Liver (tissue), 8 donors: ENCODE measurements at regions not wholly inside any gene's neighbourhood (a gene's known extent, or its start where the extent isn't known, plus 50 kb on each side); places are given as distances from the start of the nearest gene placed in this dataset.

Experiments used
- DNase-seq: peaks from one replicate; pipeline ENCODE4 v3.0.0-alpha.2; 2017; ENCODE audit warnings: low spot score
- H3K27ac ChIP-seq, 2 donors: one replicate each; pipeline ENCODE4 v1.7.0; 2013; ENCODE audit warnings: inconsistent platforms in 2 of 2, low read length in 2 of 2, control low read depth in 1 of 2, low read depth in 1 of 2, mild to moderate bottlenecking in 1 of 2
- H3K27me3 ChIP-seq, 4 donors: one replicate each; pipeline versions ENCODE4 v1.6.1 to v1.7.0; 2013; ENCODE audit warnings: low read length in 3 of 4, inconsistent platforms in 1 of 4, mild to moderate bottlenecking in 1 of 4, moderate library complexity in 1 of 4; ENCODE audit not compliant: control insufficient read depth in 4 of 4, insufficient read depth in 4 of 4
- H3K36me3 ChIP-seq, 4 donors: one replicate each; pipeline versions ENCODE4 v1.6.1 to v1.7.0; 2013; ENCODE audit warnings: low read length in 3 of 4, mild to moderate bottlenecking in 3 of 4, low read depth in 1 of 4, moderate library complexity in 1 of 4; ENCODE audit not compliant: control insufficient read depth in 4 of 4, insufficient read depth in 3 of 4
- H3K4me1 ChIP-seq, 4 donors: one replicate each; pipeline versions ENCODE4 v1.6.1 to v1.7.0; 2013; ENCODE audit warnings: low read length in 3 of 4, mild to moderate bottlenecking in 3 of 4, moderate library complexity in 1 of 4; ENCODE audit not compliant: control insufficient read depth in 4 of 4, insufficient read depth in 4 of 4
- H3K4me3 ChIP-seq, 3 donors: one replicate each; pipeline versions ENCODE4 v1.6.1 to v1.7.0; 2013; ENCODE audit warnings: low read length in 3 of 3, control low read depth in 1 of 3, low read depth in 1 of 3, mild to moderate bottlenecking in 1 of 3
- H3K9ac ChIP-seq, 2 donors: one replicate each; pipeline ENCODE4 v1.7.0; 2013; ENCODE audit warnings: low read length in 2 of 2, mild to moderate bottlenecking in 2 of 2, moderate library complexity in 2 of 2, control low read depth in 1 of 2, low read depth in 1 of 2
- H3K9me3 ChIP-seq, 4 donors: one replicate each; pipeline versions ENCODE4 v1.6.1 to v1.7.0; 2013; ENCODE audit warnings: low read length in 3 of 4; ENCODE audit not compliant: control insufficient read depth in 4 of 4
- CTCF ChIP-seq: fragments of 150-350 bp; IDR thresholded peaks from 2 replicates; pipeline ENCODE4 v1.5.1; 2017; ENCODE audit warnings: improper control_type of control experiment, low read depth, low read length; ENCODE audit not compliant: missing input control
- EGR1 ChIP-seq, 2 donors: IDR thresholded peaks; 2 replicates each; pipeline ENCODE4 v1.6.1; 2016 to 2018; ENCODE audit warnings: antibody characterized with exemption in 2 of 2, low read depth in 2 of 2
- FOXA1 ChIP-seq: IDR thresholded peaks from 2 replicates; pipeline ENCODE4 v1.6.1; 2016; ENCODE audit warnings: antibody characterized with exemption
- FOXA2 ChIP-seq: IDR thresholded peaks from 2 replicates; pipeline ENCODE4 v1.6.1; 2016; ENCODE audit warnings: antibody characterized with exemption
- GABPA ChIP-seq, 2 donors: IDR thresholded peaks in 1 of 2; conservative IDR thresholded peaks in 1 of 2; 2 replicates each; pipeline ENCODE4 v1.6.1; 2016; ENCODE audit warnings: antibody characterized with exemption in 2 of 2, mild to moderate bottlenecking in 1 of 2, moderate library complexity in 1 of 2
- HNF4A ChIP-seq, 2 donors: conservative IDR thresholded peaks; 2 replicates each; pipeline ENCODE4 v1.6.1; 2016; ENCODE audit warnings: antibody characterized with exemption in 2 of 2, mild to moderate bottlenecking in 2 of 2
- HNF4G ChIP-seq: IDR thresholded peaks from 2 replicates; pipeline ENCODE4 v1.6.1; 2016; ENCODE audit warnings: antibody characterized with exemption
- JUND ChIP-seq, 2 donors: IDR thresholded peaks; 2 replicates each; pipeline ENCODE4 v1.6.1; 2016; ENCODE audit warnings: antibody characterized with exemption in 2 of 2
- MAX ChIP-seq: IDR thresholded peaks from 2 replicates; pipeline ENCODE4 v1.6.1; 2016; ENCODE audit warnings: antibody characterized with exemption
- NR2F2 ChIP-seq: IDR thresholded peaks from 2 replicates; pipeline ENCODE4 v1.6.1; 2016; ENCODE audit warnings: antibody characterized with exemption
- RAD21 ChIP-seq, 2 donors: IDR thresholded peaks; 2 replicates each; pipeline ENCODE4 v1.6.1; 2016; ENCODE audit warnings: antibody characterized with exemption in 2 of 2, mild to moderate bottlenecking in 2 of 2
- RXRA ChIP-seq, 2 donors: IDR thresholded peaks; 2 replicates each; pipeline ENCODE4 v1.6.1; 2017 to 2018; ENCODE audit warnings: antibody characterized with exemption in 2 of 2, mild to moderate bottlenecking in 1 of 2
- SP1 ChIP-seq: IDR thresholded peaks from 2 replicates; pipeline ENCODE4 v1.6.1; 2018; ENCODE audit warnings: antibody characterized with exemption, mild to moderate bottlenecking
- TAF1 ChIP-seq: conservative IDR thresholded peaks from 2 replicates; pipeline ENCODE4 v1.6.1; 2016; ENCODE audit warnings: antibody characterized with exemption, mild to moderate bottlenecking
- YY1 ChIP-seq: IDR thresholded peaks from 2 replicates; pipeline ENCODE4 v1.6.1; 2016; ENCODE audit warnings: antibody characterized with exemption, mild to moderate bottlenecking
- ZBTB33 ChIP-seq: IDR thresholded peaks from 2 replicates; pipeline ENCODE4 v1.6.1; 2016; ENCODE audit warnings: antibody characterized with exemption
- WGBS: extraction: QIAGEN DNeasy Blood & Tissue Kit; methylation state at CpG from one replicate; pipeline ENCODE4 v1.1.7; 2013; 5-methylcytosine and 5-hydroxymethylcytosine counted together
- donor health status: healthy.
- donor health status: healthy.
- donor health status: healthy.
- donor health status: healthy.
- donor health status: healthy.

GRCh38 chr5:87598460-87598859 lies 185.7 kb upstream of the CCNH start (continued):
- TF ChIP-seq ZBTB33 = no peak
- no peak for TF ChIP-seq GABPA (IDR thresholded peaks at IDR 0.05 in 1 of 2, conservative IDR thresholded peaks at IDR 0.05 in 1 of 2)
- TF ChIP-seq NR2F2 = no peak
- no peak for TF ChIP-seq HNF4G
- no peak for TF ChIP-seq HNF4A (conservative IDR thresholded peaks at IDR 0.05)

GRCh38 chr5:87594566-87594965 lies 181.8 kb upstream of the CCNH start:
- WGBS = 55% methylated on average over 1 of the region's 1 CpG
- no peak overlapping the region for H3K4me3 ChIP-seq
- DNase-seq = no peak
- H3K27ac ChIP-seq = no peak overlapping the region
- H3K4me1 ChIP-seq = no peaks in the 10 kb centered on the region
- H3K9me3 ChIP-seq = no peaks in the 10 kb centered on the region
- no peak overlapping the region for H3K9ac ChIP-seq
- no peaks in the 10 kb centered on the region for H3K27me3 ChIP-seq
- H3K36me3 ChIP-seq = no peaks in the 10 kb centered on the region
- no peak for TF ChIP-seq EGR1 (IDR thresholded peaks at IDR 0.05; ENCODE audit: low read depth in 2 of 2)
- no peak for TF ChIP-seq RXRA (IDR thresholded peaks at IDR 0.05)
- TF ChIP-seq FOXA2 = no peak
- TF ChIP-seq YY1 = no peak
- no peak for TF ChIP-seq SP1
- no peak for TF ChIP-seq FOXA1
- no peak for TF ChIP-seq HNF4A (conservative IDR thresholded peaks at IDR 0.05)
- no peak for TF ChIP-seq ZBTB33
- no peak for TF ChIP-seq NR2F2
- TF ChIP-seq RAD21 (IDR thresholded peaks at IDR 0.05) = no peak
- TF ChIP-seq GABPA (IDR thresholded peaks at IDR 0.05 in 1 of 2, conservative IDR thresholded peaks at IDR 0.05 in 1 of 2) = no peak
- TF ChIP-seq TAF1 = no peak
- no peak for TF ChIP-seq CTCF
- TF ChIP-seq JUND (IDR thresholded peaks at IDR 0.05) = no peak
- no peak for TF ChIP-seq MAX
- no peak for TF ChIP-seq HNF4G

- no peak for TF ChIP-seq JUND (IDR thresholded peaks at IDR 0.05)
- TF ChIP-seq YY1 = no peak
- TF ChIP-seq FOXA2 = no peak
- no peak for TF ChIP-seq TAF1
- TF ChIP-seq CTCF = no peak
- TF ChIP-seq NR2F2 = no peak
- Histone ChIP-seq H3K9me3 (no peaks in the 10 kb centered on the region), H3K36me3 (no peaks in the 10 kb centered on the region), H3K9ac (no peak overlapping the region), H3K27ac (no peak overlapping the region), H3K27me3 (no peaks in the 10 kb centered on the region), H3K4me1 (no peaks in the 10 kb centered on the region), H3K4me3 (no peak overlapping the region)
- no peak for DNase-seq
- WGBS = 52% methylated on average over 2 of the region's 2 CpGs
These were observed 176.9 kb upstream of the CCNH start for GRCh38 chr5:87589587-87589986.
